ENCODE measurements at regions not wholly inside any gene's neighbourhood (a gene's known extent, or its start where the extent isn't known, plus 50 kb on each side); places are given as distances from the start of the nearest gene placed in this dataset.

GRCh38 chr1:30084909-30085571, 638.3 kb downstream of the MATN1 start:
- no peak for TF ChIP-seq POLR2A (IDR thresholded peaks at IDR 0.05)
- no peak for TF ChIP-seq CTCF (IDR thresholded peaks at IDR 0.05)
- no peak for TF ChIP-seq EP300 (IDR thresholded peaks at IDR 0.05)

All from ovary (tissue), 3 donors.